Tibial nerve (tissue), 4 donors: ENCODE measurements at regions not wholly inside any gene's neighbourhood (a gene's known extent, or its start where the extent isn't known, plus 50 kb on each side); places are given as distances from the start of the nearest gene placed in this dataset.

Experiments
- DNase-seq, 2 donors: peaks; one replicate each; pipeline ENCODE4 v3.0.0-alpha.2; 2019; ENCODE audit warnings: low spot score in 2 of 2
- H3K27ac ChIP-seq, 4 donors: fragments of 200-600 bp; sonication (generic) in 3 of 4; one replicate each; pipeline ENCODE4 v1.5.1; 2017 to 2019; ENCODE audit warnings: mild to moderate bottlenecking in 1 of 4
- H3K27me3 ChIP-seq, 2 donors: fragments of 200-600 bp; sonication (generic) in 1 of 2; one replicate each; pipeline versions ENCODE4 v1.5.1 to v1.6.0; 2017 to 2019
- H3K36me3 ChIP-seq, 3 donors: fragments of 200-600 bp; sonication (generic); one replicate each; pipeline ENCODE4 v1.5.1; 2018 to 2019
- H3K4me1 ChIP-seq, 4 donors: fragments of 200-600 bp; sonication (generic) in 3 of 4; one replicate each; pipeline ENCODE4 v1.5.1; 2017 to 2019
- H3K4me3 ChIP-seq, 4 donors: fragments of 200-600 bp; sonication (generic) in 3 of 4; one replicate each; pipeline ENCODE4 v1.5.1; 2017 to 2019; ENCODE audit warnings: mild to moderate bottlenecking in 1 of 4, moderate library complexity in 1 of 4
- H3K9me3 ChIP-seq, 4 donors: fragments of 200-600 bp; sonication (generic) in 3 of 4; one replicate each; pipeline ENCODE4 v1.5.1; 2017 to 2019
- CTCF ChIP-seq, 5 experiments: fragments of 200-600 bp in 3 of 5; fragments of 450-650 bp in 2 of 5; sonication (generic) in 3 of 5; IDR thresholded peaks; one replicate each; pipeline ENCODE4 v1.5.1; 2016 to 2019; ENCODE audit warnings: antibody characterized with exemption in 5 of 5, mild to moderate bottlenecking in 3 of 5, moderate library complexity in 2 of 5
- EP300 ChIP-seq, 2 donors: sonication (generic); formaldehyde crosslinking; IDR thresholded peaks; one replicate each; pipeline ENCODE4 v1.6.1; 2017; ENCODE audit warnings: antibody characterized with exemption in 2 of 2, mild to moderate bottlenecking in 1 of 2
- POLR2A ChIP-seq, 2 donors: fragments of 450-650 bp; IDR thresholded peaks; one replicate each; pipeline ENCODE4 v1.6.1; 2017; ENCODE audit warnings: antibody characterized with exemption in 2 of 2, mild to moderate bottlenecking in 2 of 2, moderate library complexity in 2 of 2
- WGBS, 2 donors: methylation state at CpG; one replicate each; pipeline ENCODE4 v1.1.5; 2018; 5-methylcytosine and 5-hydroxymethylcytosine counted together

- TF ChIP-seq EP300 (IDR thresholded peaks at IDR 0.05) = no peak
- no peak for TF ChIP-seq POLR2A (IDR thresholded peaks at IDR 0.05)
- TF ChIP-seq CTCF (IDR thresholded peaks at IDR 0.05) = no peak
- WGBS, 2 donors = 45 to 60% methylated on average over 23 to 24 of the region's 24 CpGs
Observed at GRCh38 chr2:16030206-16031057, 90.1 kb downstream of the MYCN start.

GRCh38 chr2:16028644-16029043 lies 88.3 kb downstream of the MYCN start:
- no peak for TF ChIP-seq CTCF (IDR thresholded peaks at IDR 0.05)
- TF ChIP-seq POLR2A (IDR thresholded peaks at IDR 0.05) = no peak
- no peak for TF ChIP-seq EP300 (IDR thresholded peaks at IDR 0.05)
- H3K27ac ChIP-seq = no peak overlapping the region
- H3K4me3 ChIP-seq = no peak overlapping the region
- no peaks in the 10 kb centered on the region for H3K9me3 ChIP-seq
- no peaks in the 10 kb centered on the region for H3K27me3 ChIP-seq
- no peak for DNase-seq
- H3K36me3 ChIP-seq = no peaks in the 10 kb centered on the region
- no peaks in the 10 kb centered on the region for H3K4me1 ChIP-seq
- 78 to 84% methylated on average over 8 of the region's 8 CpGs for WGBS, 2 donors

More at GRCh38 chr2:16030206-16031057, 90.1 kb downstream of the MYCN start:
- no peaks in the 10 kb centered on the region for H3K27me3 ChIP-seq
- no peaks in the 10 kb centered on the region for H3K4me1 ChIP-seq
- no peak overlapping the region for H3K4me3 ChIP-seq
- H3K36me3 ChIP-seq = no peaks in the 10 kb centered on the region
- no peak overlapping the region for H3K27ac ChIP-seq
- no peak for DNase-seq
- no peaks in the 10 kb centered on the region for H3K9me3 ChIP-seq

GRCh38 chr2:16026816-16027501 lies 86.6 kb downstream of the MYCN start:
- Histone ChIP-seq H3K27ac (no peak overlapping the region), H3K36me3 (no peaks in the 10 kb centered on the region), H3K4me3 (no peak overlapping the region), H3K27me3 (no peaks in the 10 kb centered on the region), H3K4me1 (no peaks in the 10 kb centered on the region), H3K9me3 (no peaks in the 10 kb centered on the region)
- no peak for DNase-seq
- 46 to 58% methylated on average over 8 of the region's 8 CpGs for WGBS, 2 donors
- no peak for TF ChIP-seq EP300 (IDR thresholded peaks at IDR 0.05)
- TF ChIP-seq CTCF (IDR thresholded peaks at IDR 0.05) = no peak
- no peak for TF ChIP-seq POLR2A (IDR thresholded peaks at IDR 0.05)

GRCh38 chr2:16025876-16026640 lies 85.7 kb downstream of the MYCN start:
- DNase-seq = no peak
- H3K4me1 ChIP-seq = no peaks in the 10 kb centered on the region
- no peak overlapping the region for H3K27ac ChIP-seq
- no peak overlapping the region for H3K4me3 ChIP-seq
- H3K36me3 ChIP-seq = no peaks in the 10 kb centered on the region
- H3K9me3 ChIP-seq = no peaks in the 10 kb centered on the region
- WGBS, 2 donors = 64 to 74% methylated on average over 17 of the region's 17 CpGs
- no peak for TF ChIP-seq EP300 (IDR thresholded peaks at IDR 0.05)
- TF ChIP-seq POLR2A (IDR thresholded peaks at IDR 0.05) = no peak
- no peak for TF ChIP-seq CTCF (IDR thresholded peaks at IDR 0.05)
- no peaks in the 10 kb centered on the region for H3K27me3 ChIP-seq
